Posterior cingulate gyrus (tissue), 11 donors: ENCODE measurements at regions not wholly inside any gene's neighbourhood (a gene's known extent, or its start where the extent isn't known, plus 50 kb on each side); places are given as distances from the start of the nearest gene placed in this dataset.

Experiments
- DNase-seq, 10 donors: peaks; one replicate each; pipeline versions ENCODE4 v3.0.0 to v3.0.0-alpha.2; 2020 to 2021; ENCODE audit warnings: mixed read lengths in 3 of 10
- intact Hi-C: fragments of 100-400 bp; cut with DNase I; formaldehyde crosslinking; loops from one replicate; pipeline ENCODE4 v1.15.1; 2023

GRCh38 chr6:82072751-82073150, 174.8 kb downstream of the IBTK start:
- intact Hi-C loops, result no loop called here
- no peak for DNase-seq

GRCh38 chr6:82072121-82072521, 175.4 kb downstream of the IBTK start:
- intact Hi-C loops, result no loop called here
- no peak for DNase-seq

GRCh38 chr6:82068721-82069120, 178.8 kb downstream of the IBTK start:
- no peak for DNase-seq
- intact Hi-C loops, result no loop called here

- no peak for DNase-seq
- intact Hi-C loops, result no loop called here
Measured at GRCh38 chr6:82066991-82067411, 180.5 kb downstream of the IBTK start.

GRCh38 chr6:82066196-82066595, 181.3 kb downstream of the IBTK start:
- no peak for DNase-seq
- intact Hi-C loops, result no loop called here

- no peak for DNase-seq
- intact Hi-C loops, result no loop called here
Measured at GRCh38 chr6:82063574-82063973, 184.0 kb downstream of the IBTK start.

GRCh38 chr6:82062219-82062618, 185.3 kb downstream of the IBTK start:
- DNase-seq, result no peak
- intact Hi-C loops, result no loop called here

- intact Hi-C loops, result no loop called here
- DNase-seq, result peak in 1 of 10 donors; percentile 12
Measured at GRCh38 chr6:82057846-82058554, 189.5 kb downstream of the IBTK start.

GRCh38 chr6:82056567-82056966, 191.0 kb downstream of the IBTK start:
- no peak for DNase-seq
- intact Hi-C loops, result no loop called here

GRCh38 chr6:82045965-82046756, 201.4 kb downstream of the IBTK start:
- intact Hi-C loops, result no loop called here
- no peak for DNase-seq

- peak in 6 of 10 donors; percentile 16 to 62 (median 35) for DNase-seq
- intact Hi-C loops, result no loop called here
Measured at GRCh38 chr6:82040405-82041221, 206.9 kb downstream of the IBTK start.

GRCh38 chr6:82038631-82039030, 208.9 kb downstream of the IBTK start:
- DNase-seq, result no peak
- intact Hi-C loops, result no loop called here

- no peak for DNase-seq
- intact Hi-C loops, result no loop called here
Measured at GRCh38 chr6:82035526-82035925, 212.0 kb downstream of the IBTK start.

- DNase-seq, result no peak
- intact Hi-C loops, result no loop called here
Measured at GRCh38 chr6:82033631-82034211, 213.8 kb downstream of the IBTK start.

GRCh38 chr6:82032444-82032843, 215.1 kb downstream of the IBTK start:
- intact Hi-C loops, result no loop called here
- no peak for DNase-seq

GRCh38 chr6:82030761-82031503, 216.6 kb downstream of the IBTK start:
- intact Hi-C loops, result no loop called here
- no peak for DNase-seq

GRCh38 chr6:82030301-82030700, 217.2 kb downstream of the IBTK start:
- intact Hi-C loops, result no loop called here
- DNase-seq, result no peak

- intact Hi-C loops, result no loop called here
- no peak for DNase-seq
Measured at GRCh38 chr6:82025271-82025670, 222.3 kb downstream of the IBTK start.

GRCh38 chr6:82022614-82023129, 224.9 kb downstream of the IBTK start:
- no peak for DNase-seq
- intact Hi-C loops, result no loop called here

- intact Hi-C loops, result no loop called here
- no peak for DNase-seq
Measured at GRCh38 chr6:82017773-82018172, 229.8 kb downstream of the IBTK start.
